HEK293T (cell line): ENCODE measurements at regions not wholly inside any gene's neighbourhood (a gene's known extent, or its start where the extent isn't known, plus 50 kb on each side); places are given as distances from the start of the nearest gene placed in this dataset.

ENCODE experiments used
- ARNT ChIP-seq: fragments of 450-650 bp; IDR thresholded peaks from 2 replicates; pipeline ENCODE4 v1.6.1; 2017; ENCODE audit warnings: mild to moderate bottlenecking
- ELF4 ChIP-seq: fragments of 450-650 bp; IDR thresholded peaks from 2 replicates; pipeline ENCODE4 v1.6.1; 2017; ENCODE audit warnings: antibody characterized with exemption
- FOXA1 ChIP-seq: fragments of 450-650 bp; IDR thresholded peaks from 2 replicates; pipeline ENCODE4 v1.6.1; 2016; ENCODE audit warnings: mild to moderate bottlenecking
- FOXK2 ChIP-seq: fragments of 450-650 bp; IDR thresholded peaks from 2 replicates; pipeline ENCODE4 v1.6.1; 2016; ENCODE audit warnings: mild to moderate bottlenecking
- HDGF ChIP-seq: fragments of 450-650 bp; IDR thresholded peaks from 2 replicates; pipeline ENCODE4 v1.6.1; 2017; ENCODE audit warnings: antibody characterized with exemption, borderline replicate concordance
- SUZ12 ChIP-seq: fragments of 450-650 bp; IDR thresholded peaks from 2 replicates; pipeline ENCODE4 v1.6.1; 2016; ENCODE audit warnings: mild to moderate bottlenecking
- ZNF384 ChIP-seq: fragments of 450-650 bp; IDR thresholded peaks from 2 replicates; pipeline ENCODE4 v1.6.1; 2016
- TF ChIP-seq, protein P1 (sequence below): fragments of 450-650 bp; IDR thresholded peaks from 2 replicates; pipeline ENCODE4 v1.6.1; 2016

DNA sequence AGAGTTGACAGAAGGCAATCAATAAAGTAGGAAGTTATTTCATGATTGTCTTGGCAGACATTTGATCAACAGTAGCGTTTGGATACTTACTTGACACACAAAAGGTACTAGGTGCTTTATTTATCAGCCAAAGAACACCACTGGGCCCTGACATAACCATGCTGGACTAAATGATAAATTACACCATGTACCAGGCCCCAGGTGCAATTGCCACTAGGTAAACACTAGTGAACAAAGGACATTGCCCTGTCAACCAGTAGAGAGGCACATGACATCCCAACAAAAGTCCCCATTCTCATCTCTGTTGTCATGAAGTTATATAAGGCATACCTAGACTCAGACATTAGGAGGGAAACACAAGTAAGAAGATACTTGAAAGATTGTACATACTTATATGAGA, 747.2 kb downstream of the SATB2 start:
- no peak for TF ChIP-seq FOXK2
- TF ChIP-seq SUZ12, result no peak
- no peak for TF ChIP-seq ZNF384
- no peak for TF ChIP-seq FOXA1
- TF ChIP-seq, protein P1, sequence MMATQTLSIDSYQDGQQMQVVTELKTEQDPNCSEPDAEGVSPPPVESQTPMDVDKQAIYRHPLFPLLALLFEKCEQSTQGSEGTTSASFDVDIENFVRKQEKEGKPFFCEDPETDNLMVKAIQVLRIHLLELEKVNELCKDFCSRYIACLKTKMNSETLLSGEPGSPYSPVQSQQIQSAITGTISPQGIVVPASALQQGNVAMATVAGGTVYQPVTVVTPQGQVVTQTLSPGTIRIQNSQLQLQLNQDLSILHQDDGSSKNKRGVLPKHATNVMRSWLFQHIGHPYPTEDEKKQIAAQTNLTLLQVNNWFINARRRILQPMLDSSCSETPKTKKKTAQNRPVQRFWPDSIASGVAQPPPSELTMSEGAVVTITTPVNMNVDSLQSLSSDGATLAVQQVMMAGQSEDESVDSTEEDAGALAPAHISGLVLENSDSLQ, result no peak
- no peak for TF ChIP-seq HDGF
- TF ChIP-seq ELF4, result no peak
- TF ChIP-seq ARNT, result no peak
